ENCODE measurements at regions not wholly inside any gene's neighbourhood (a gene's known extent, or its start where the extent isn't known, plus 50 kb on each side); places are given as distances from the start of the nearest gene placed in this dataset.

GRCh38 chr11:97614606-97615005 lies 1224.8 kb downstream of the JRKL start:
- Mint-ChIP-seq H3K4me3 (peak overlapping the region; percentile 50; the same call in 1 of the 2 replicates), H3K27ac (peak overlapping the region; percentile 50; the same call in 1 of the 2 replicates), H3K27me3 (ENCODE audit: insufficient read depth) (no peaks in the 10 kb centered on the region), H3K36me3 (ENCODE audit: low read depth) (peaks cover 6% of the 10 kb centered on the region; the same call in 1 of the 2 replicates), H3K9me3 (peaks cover 8% of the 10 kb centered on the region), H3K4me1 (ENCODE audit: low read depth) (peaks cover 38% of the 10 kb centered on the region)
- TF ChIP-seq, protein P1, sequence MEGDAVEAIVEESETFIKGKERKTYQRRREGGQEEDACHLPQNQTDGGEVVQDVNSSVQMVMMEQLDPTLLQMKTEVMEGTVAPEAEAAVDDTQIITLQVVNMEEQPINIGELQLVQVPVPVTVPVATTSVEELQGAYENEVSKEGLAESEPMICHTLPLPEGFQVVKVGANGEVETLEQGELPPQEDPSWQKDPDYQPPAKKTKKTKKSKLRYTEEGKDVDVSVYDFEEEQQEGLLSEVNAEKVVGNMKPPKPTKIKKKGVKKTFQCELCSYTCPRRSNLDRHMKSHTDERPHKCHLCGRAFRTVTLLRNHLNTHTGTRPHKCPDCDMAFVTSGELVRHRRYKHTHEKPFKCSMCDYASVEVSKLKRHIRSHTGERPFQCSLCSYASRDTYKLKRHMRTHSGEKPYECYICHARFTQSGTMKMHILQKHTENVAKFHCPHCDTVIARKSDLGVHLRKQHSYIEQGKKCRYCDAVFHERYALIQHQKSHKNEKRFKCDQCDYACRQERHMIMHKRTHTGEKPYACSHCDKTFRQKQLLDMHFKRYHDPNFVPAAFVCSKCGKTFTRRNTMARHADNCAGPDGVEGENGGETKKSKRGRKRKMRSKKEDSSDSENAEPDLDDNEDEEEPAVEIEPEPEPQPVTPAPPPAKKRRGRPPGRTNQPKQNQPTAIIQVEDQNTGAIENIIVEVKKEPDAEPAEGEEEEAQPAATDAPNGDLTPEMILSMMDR (IDR thresholded peaks at IDR 0.05) = no peak
- peak; percentile 9 for DNase-seq

- Mint-ChIP-seq H3K9me3 (peaks cover 8% of the 10 kb centered on the region), H3K36me3 (ENCODE audit: low read depth) (peaks cover 6% of the 10 kb centered on the region; the same call in 1 of the 2 replicates), H3K27ac (peak overlapping the region; percentile 63; the same call in 1 of the 2 replicates), H3K27me3 (ENCODE audit: insufficient read depth) (no peaks in the 10 kb centered on the region), H3K4me3 (peak overlapping the region; percentile 58; the same call in 1 of the 2 replicates), H3K4me1 (ENCODE audit: low read depth) (peaks cover 33% of the 10 kb centered on the region)
- TF ChIP-seq, protein P1 (IDR thresholded peaks at IDR 0.05) = no peak
- no peak for DNase-seq
Measured at GRCh38 chr11:97615546-97615945, 1225.7 kb downstream of the JRKL start.

- Mint-ChIP-seq H3K4me1 (ENCODE audit: low read depth) (peaks cover 30% of the 10 kb centered on the region), H3K27ac (no peak overlapping the region), H3K9me3 (peaks cover 8% of the 10 kb centered on the region), H3K27me3 (ENCODE audit: insufficient read depth) (no peaks in the 10 kb centered on the region), H3K4me3 (no peak overlapping the region), H3K36me3 (ENCODE audit: low read depth) (peaks cover 6% of the 10 kb centered on the region; the same call in 1 of the 2 replicates)
- TF ChIP-seq, protein P1 (IDR thresholded peaks at IDR 0.05) = no peak
- DNase-seq = no peak
Measured at GRCh38 chr11:97617031-97617430, 1227.2 kb downstream of the JRKL start.

DNA sequence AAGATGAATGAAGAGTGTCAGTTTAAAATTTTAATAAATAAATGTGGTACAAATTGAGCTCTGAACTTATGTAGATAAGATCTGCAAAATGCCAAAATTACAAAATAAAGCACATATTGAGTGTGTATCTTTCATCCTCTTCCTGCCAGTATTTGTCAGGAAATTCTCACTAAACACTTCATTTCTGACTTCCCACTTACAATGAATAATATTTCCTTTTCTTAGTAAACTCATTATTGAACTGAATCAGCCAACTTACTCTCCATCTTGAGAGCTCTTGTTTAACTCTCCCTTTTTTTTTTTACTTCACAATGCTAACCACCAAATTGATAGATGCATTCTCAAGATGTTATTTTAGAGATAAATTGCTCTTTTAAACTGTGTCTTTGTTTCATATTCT lies 1230.2 kb downstream of the JRKL start:
- peaks cover 43% of the 10 kb centered on the region for H3K4me1 Mint-ChIP-seq (ENCODE audit: low read depth)
- H3K27ac Mint-ChIP-seq = no peak overlapping the region
- H3K27me3 Mint-ChIP-seq (ENCODE audit: insufficient read depth) = no peaks in the 10 kb centered on the region

DNA sequence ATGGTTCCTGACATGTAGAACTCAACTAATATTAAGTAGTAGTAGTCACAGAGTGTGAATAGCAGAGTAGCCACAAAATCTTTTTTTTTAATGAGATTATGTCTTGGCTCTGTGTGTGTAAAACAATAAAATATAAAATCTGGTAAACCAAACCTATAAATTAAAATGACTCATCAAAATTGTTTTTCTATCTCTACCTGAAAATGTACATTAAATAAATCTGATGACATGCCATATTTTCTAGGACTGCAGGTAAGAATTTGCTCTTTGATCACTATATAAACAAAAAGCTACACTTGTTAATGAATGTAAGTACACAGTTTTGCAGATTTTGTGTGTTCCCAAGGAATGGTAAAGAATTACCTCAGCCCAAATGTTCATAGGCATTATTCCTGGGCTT lies 1231.5 kb downstream of the JRKL start:
- Mint-ChIP-seq H3K9me3 (peaks cover 8% of the 10 kb centered on the region), H3K4me3 (no peak overlapping the region), H3K4me1 (ENCODE audit: low read depth) (peaks cover 36% of the 10 kb centered on the region; the same call in 1 of the 2 replicates), H3K27ac (no peak overlapping the region), H3K27me3 (ENCODE audit: insufficient read depth) (no peaks in the 10 kb centered on the region), H3K36me3 (ENCODE audit: low read depth) (peaks cover 6% of the 10 kb centered on the region; the same call in 1 of the 2 replicates)
- TF ChIP-seq, protein P1 (IDR thresholded peaks at IDR 0.05) = no peak
- no peak for DNase-seq

More for the DNA sequence above, 1230.2 kb downstream of the JRKL start:
- peaks cover 8% of the 10 kb centered on the region for H3K9me3 Mint-ChIP-seq
- no peak for DNase-seq
- H3K4me3 Mint-ChIP-seq = no peak overlapping the region
- H3K36me3 Mint-ChIP-seq (ENCODE audit: low read depth) = peaks cover 6% of the 10 kb centered on the region; the same call in 1 of the 2 replicates
- TF ChIP-seq, protein P1 (IDR thresholded peaks at IDR 0.05) = no peak
